ENCODE measurements at regions not wholly inside any gene's neighbourhood (a gene's known extent, or its start where the extent isn't known, plus 50 kb on each side); places are given as distances from the start of the nearest gene placed in this dataset.

GRCh38 chrX:39740078-39740477 lies 357.7 kb downstream of the BCOR start:
- no peak for TF ChIP-seq CTCF (IDR thresholded peaks at IDR 0.05 in 2 of 3, conservative IDR thresholded peaks at IDR 0.05 in 1 of 3; ENCODE audit: insufficient read depth in 2 of 3, low read depth in 1 of 3, low read length in 3 of 3)
- TF ChIP-seq ESRRB (CRISPR knock-in tag; IDR thresholded peaks at IDR 0.05; ENCODE audit: borderline replicate concordance): no peak
- TF ChIP-seq, protein P1, sequence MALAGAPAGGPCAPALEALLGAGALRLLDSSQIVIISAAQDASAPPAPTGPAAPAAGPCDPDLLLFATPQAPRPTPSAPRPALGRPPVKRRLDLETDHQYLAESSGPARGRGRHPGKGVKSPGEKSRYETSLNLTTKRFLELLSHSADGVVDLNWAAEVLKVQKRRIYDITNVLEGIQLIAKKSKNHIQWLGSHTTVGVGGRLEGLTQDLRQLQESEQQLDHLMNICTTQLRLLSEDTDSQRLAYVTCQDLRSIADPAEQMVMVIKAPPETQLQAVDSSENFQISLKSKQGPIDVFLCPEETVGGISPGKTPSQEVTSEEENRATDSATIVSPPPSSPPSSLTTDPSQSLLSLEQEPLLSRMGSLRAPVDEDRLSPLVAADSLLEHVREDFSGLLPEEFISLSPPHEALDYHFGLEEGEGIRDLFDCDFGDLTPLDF (CRISPR knock-in tag; IDR thresholded peaks at IDR 0.05): no peak
- no peak for TF ChIP-seq PPARD (CRISPR knock-in tag; IDR thresholded peaks at IDR 0.05)
- no peak for TF ChIP-seq FOXA3 (CRISPR knock-in tag; conservative IDR thresholded peaks at IDR 0.05 in 1 of 2, IDR thresholded peaks at IDR 0.05 in 1 of 2)
